Lung (tissue), 11 donors: ENCODE measurements at regions not wholly inside any gene's neighbourhood (a gene's known extent, or its start where the extent isn't known, plus 50 kb on each side); places are given as distances from the start of the nearest gene placed in this dataset.

Experiments
- ATAC-seq: fragments of 200-7000 bp; cut with Tn5 transposase; one replicate; pipeline ENCODE4 v1.9.1; 2020; ENCODE audit warnings: moderate number of reproducible peaks; ENCODE audit not compliant: insufficient read depth, low FRiP score
- DNase-seq, 3 donors: peaks; one replicate each; pipeline ENCODE4 v3.0.0-alpha.2; 2013 to 2017
- H3K27ac ChIP-seq, 2 donors: one replicate each; pipeline ENCODE4 v1.5.1; 2013; ENCODE audit warnings: mild to moderate bottlenecking in 2 of 2, moderate library complexity in 2 of 2, control low read depth in 1 of 2, inconsistent platforms in 1 of 2, low read depth in 1 of 2, low read length in 1 of 2
- H3K27me3 ChIP-seq, 3 donors: one replicate each; pipeline ENCODE4 v1.5.1; 2013; ENCODE audit warnings: low read length in 2 of 3; ENCODE audit not compliant: control insufficient read depth in 3 of 3, insufficient read depth in 3 of 3
- H3K36me3 ChIP-seq, 4 donors: one replicate each; pipeline ENCODE4 v1.5.1; 2013; ENCODE audit warnings: low read length in 4 of 4, mild to moderate bottlenecking in 1 of 4, moderate library complexity in 1 of 4; ENCODE audit not compliant: control insufficient read depth in 4 of 4, insufficient read depth in 4 of 4
- H3K4me1 ChIP-seq, 5 donors: one replicate each; pipeline ENCODE4 v1.5.1; 2013; ENCODE audit warnings: low read length in 5 of 5, mild to moderate bottlenecking in 2 of 5, moderate library complexity in 1 of 5; ENCODE audit not compliant: control insufficient read depth in 5 of 5, insufficient read depth in 5 of 5
- H3K4me3 ChIP-seq: one replicate; pipeline ENCODE4 v1.5.1; 2013; ENCODE audit warnings: mild to moderate bottlenecking, control low read depth, moderate library complexity
- H3K9ac ChIP-seq, 2 donors: one replicate each; pipeline ENCODE4 v1.5.1; 2013; ENCODE audit warnings: low read length in 2 of 2, control low read depth in 1 of 2; ENCODE audit not compliant: insufficient read depth in 1 of 2
- H3K9me3 ChIP-seq, 4 donors: one replicate each; pipeline ENCODE4 v1.5.1; 2013; ENCODE audit warnings: low read length in 3 of 4, mild to moderate bottlenecking in 1 of 4, moderate library complexity in 1 of 4; ENCODE audit not compliant: control insufficient read depth in 4 of 4, insufficient read depth in 3 of 4
- WGBS, 2 donors: extraction: QIAGEN DNeasy Blood & Tissue Kit; methylation state at CpG; one replicate each; pipeline ENCODE4 v1.1.7; 2013; 5-methylcytosine and 5-hydroxymethylcytosine counted together
- TF ChIP-seq, protein P1 (sequence below): IDR thresholded peaks from 2 replicates; pipeline ENCODE4 v1.5.1; 2012; ENCODE audit warnings: mild to moderate bottlenecking; ENCODE audit errors: control extremely low read depth, extremely low read depth
- donor health status: control.
- donor health status: control.
- donor health status: Bipolar disorder and iron deficiency.
- donor health status: healthy.
- donor health status: DM: yes; HTN: yes; CAD: no.

DNA sequence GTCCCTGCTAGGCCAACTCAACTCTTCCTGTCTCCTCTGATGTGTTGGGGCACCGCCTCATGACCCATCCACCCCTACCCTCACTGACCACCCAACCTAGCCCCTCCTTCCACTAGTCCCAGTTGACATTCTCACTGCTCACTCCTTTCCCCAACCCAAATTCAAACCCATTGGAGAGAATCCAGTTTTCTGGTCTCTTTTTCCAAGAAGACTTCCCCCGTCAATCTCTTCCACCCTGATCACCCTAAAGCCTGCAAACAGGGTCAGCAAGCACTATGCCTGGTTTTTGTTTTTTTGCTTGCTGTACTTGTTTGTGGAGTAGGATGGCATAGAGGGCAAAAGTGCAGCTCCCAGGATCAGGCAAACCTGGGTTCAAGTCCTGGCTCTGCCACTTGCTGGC lies 176.6 kb upstream of the PPP2R3A start:
- ATAC-seq, result no peak
- WGBS, 2 donors, result 92 to 93% methylated on average over 2 of the region's 2 CpGs

GRCh38 chr3:135792174-135792573 lies 173.4 kb upstream of the PPP2R3A start:
- no peak overlapping the region for H3K4me3 ChIP-seq
- no peaks in the 10 kb centered on the region for H3K36me3 ChIP-seq
- H3K4me1 ChIP-seq, result no peaks in the 10 kb centered on the region
- peaks cover 0 to 5% (median 0%) of the 10 kb centered on the region in 4 donors for H3K9me3 ChIP-seq
- no peak overlapping the region for H3K9ac ChIP-seq
- DNase-seq (no peak), ATAC-seq (no peak)
- TF ChIP-seq, protein P1, sequence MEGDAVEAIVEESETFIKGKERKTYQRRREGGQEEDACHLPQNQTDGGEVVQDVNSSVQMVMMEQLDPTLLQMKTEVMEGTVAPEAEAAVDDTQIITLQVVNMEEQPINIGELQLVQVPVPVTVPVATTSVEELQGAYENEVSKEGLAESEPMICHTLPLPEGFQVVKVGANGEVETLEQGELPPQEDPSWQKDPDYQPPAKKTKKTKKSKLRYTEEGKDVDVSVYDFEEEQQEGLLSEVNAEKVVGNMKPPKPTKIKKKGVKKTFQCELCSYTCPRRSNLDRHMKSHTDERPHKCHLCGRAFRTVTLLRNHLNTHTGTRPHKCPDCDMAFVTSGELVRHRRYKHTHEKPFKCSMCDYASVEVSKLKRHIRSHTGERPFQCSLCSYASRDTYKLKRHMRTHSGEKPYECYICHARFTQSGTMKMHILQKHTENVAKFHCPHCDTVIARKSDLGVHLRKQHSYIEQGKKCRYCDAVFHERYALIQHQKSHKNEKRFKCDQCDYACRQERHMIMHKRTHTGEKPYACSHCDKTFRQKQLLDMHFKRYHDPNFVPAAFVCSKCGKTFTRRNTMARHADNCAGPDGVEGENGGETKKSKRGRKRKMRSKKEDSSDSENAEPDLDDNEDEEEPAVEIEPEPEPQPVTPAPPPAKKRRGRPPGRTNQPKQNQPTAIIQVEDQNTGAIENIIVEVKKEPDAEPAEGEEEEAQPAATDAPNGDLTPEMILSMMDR, result no peak
- H3K27me3 ChIP-seq, result no peaks in the 10 kb centered on the region
- WGBS, 2 donors, result 70 to 74% methylated on average over 6 of the region's 6 CpGs
- H3K27ac ChIP-seq, result no peak overlapping the region

More for the DNA sequence above, 176.6 kb upstream of the PPP2R3A start:
- H3K27me3 ChIP-seq, result no peaks in the 10 kb centered on the region
- TF ChIP-seq, protein P1, result no peak
- no peak overlapping the region for H3K9ac ChIP-seq
- H3K27ac ChIP-seq, result no peak overlapping the region
- peaks cover 0 to 5% (median 0%) of the 10 kb centered on the region in 4 donors for H3K9me3 ChIP-seq
- DNase-seq, result no peak
- H3K36me3 ChIP-seq, result no peaks in the 10 kb centered on the region
- no peaks in the 10 kb centered on the region for H3K4me1 ChIP-seq
- no peak overlapping the region for H3K4me3 ChIP-seq

- peaks cover 0 to 5% (median 0%) of the 10 kb centered on the region in 4 donors for H3K9me3 ChIP-seq
- TF ChIP-seq, protein P1, result no peak
- no peak overlapping the region for H3K27ac ChIP-seq
- ATAC-seq (no peak), DNase-seq (no peak)
- no peak overlapping the region for H3K9ac ChIP-seq
- H3K4me1 ChIP-seq, result no peaks in the 10 kb centered on the region
- H3K4me3 ChIP-seq, result no peak overlapping the region
- 78 to 87% methylated on average over 2 of the region's 2 CpGs for WGBS, 2 donors
- H3K27me3 ChIP-seq, result no peaks in the 10 kb centered on the region
- no peaks in the 10 kb centered on the region for H3K36me3 ChIP-seq
Measured at GRCh38 chr3:135792858-135793475, 172.6 kb upstream of the PPP2R3A start.

DNA sequence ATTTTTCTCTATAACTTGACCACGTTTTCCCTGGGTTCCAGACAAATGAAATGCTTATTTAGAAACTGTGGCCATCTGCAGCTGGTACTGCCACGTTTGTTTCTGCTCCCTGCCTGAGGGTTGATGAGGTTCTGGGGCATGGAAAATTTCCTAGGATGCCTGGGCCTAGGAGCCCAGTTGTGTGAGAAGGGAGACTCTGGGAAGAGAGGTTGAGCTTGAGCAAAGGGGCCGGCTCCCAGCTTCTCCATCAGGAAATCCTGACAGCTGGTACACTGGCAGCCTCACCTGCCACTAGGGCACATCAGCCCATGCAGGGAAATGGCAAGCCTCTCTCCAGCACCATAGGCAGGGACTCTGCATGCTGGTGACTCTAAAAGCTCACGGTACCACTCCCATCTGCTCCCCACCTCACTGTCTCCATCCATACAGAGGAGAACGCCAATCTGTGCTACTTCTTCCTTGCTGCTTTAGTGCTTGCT lies 165.4 kb upstream of the PPP2R3A start:
- Histone ChIP-seq H3K27ac (no peak overlapping the region), H3K9me3 (peaks cover 0 to 2% (median 0%) of the 10 kb centered on the region in 4 donors), H3K36me3 (no peaks in the 10 kb centered on the region), H3K4me3 (no peak overlapping the region), H3K9ac (no peak overlapping the region), H3K27me3 (no peaks in the 10 kb centered on the region), H3K4me1 (no peaks in the 10 kb centered on the region)
- ATAC-seq, result no peak
- TF ChIP-seq, protein P1, result no peak
- 74 to 75% methylated on average over 5 of the region's 5 CpGs for WGBS, 2 donors
- DNase-seq, result no peak
